NCI-H446 treated with DMSO at 0.1 percent for 48 hours (cell line): ENCODE measurements at regions not wholly inside any gene's neighbourhood (a gene's known extent, or its start where the extent isn't known, plus 50 kb on each side); places are given as distances from the start of the nearest gene placed in this dataset.

ENCODE experiments used
- DNase-seq: peaks from one replicate; lab custom pipeline; 2025; lab: John Stamatoyannopoulos, UW

DNA sequence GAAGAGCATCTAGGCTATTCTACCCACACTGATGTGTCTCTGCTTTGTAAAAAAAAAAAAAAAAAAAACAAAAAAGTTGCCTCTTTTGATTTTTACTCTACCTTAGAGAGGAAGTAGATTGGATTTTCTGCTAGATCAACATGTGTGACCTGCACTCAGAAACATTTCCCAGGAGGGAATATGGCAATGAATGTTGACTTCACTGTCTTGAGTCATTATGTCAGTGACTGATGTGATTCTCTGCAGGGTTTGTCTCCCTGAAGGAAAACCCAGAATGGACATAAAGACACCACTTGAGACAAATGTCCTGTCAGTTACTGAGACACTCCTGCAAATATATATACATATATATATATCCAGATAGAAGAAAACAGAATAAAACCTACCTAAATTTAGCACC lies 370.3 kb downstream of the BMPER start:
- no peak for DNase-seq

DNA sequence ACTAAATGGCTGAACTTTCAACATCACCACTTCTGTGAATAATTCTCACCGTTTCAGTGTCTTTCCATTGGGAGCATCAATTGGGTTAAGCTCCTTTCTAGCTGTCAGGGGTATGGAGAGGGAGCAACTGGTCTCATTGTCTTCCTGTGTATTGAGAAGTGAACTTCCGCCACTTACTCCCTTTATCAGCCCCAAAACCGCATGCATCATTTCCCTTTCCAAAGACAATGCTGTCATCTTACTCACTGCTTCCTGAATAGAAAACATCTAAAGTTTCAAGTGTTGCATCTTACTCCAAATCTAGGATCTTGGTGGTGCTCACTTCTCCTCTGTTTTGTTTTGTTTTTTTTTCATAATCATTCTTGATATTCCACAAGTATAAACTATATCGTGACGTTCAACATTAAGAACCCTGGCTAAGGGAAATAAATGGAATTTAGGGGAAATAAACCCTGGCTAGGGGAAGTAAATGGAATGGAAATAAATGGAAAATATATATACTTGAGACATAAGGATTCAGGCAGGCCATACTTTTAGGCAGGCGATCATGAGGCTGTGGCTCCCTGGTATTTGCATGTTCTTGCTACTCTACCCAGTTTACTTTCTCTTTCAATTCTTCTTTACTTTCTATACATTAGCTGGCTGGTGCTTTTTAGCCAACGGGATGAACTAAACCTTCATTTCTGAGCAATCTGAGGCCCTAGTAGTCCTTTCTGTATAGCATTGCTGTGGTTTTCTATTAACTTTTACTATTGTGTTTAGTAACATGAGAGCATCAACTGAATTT lies 371.9 kb downstream of the BMPER start:
- DNase-seq: no peak

DNA sequence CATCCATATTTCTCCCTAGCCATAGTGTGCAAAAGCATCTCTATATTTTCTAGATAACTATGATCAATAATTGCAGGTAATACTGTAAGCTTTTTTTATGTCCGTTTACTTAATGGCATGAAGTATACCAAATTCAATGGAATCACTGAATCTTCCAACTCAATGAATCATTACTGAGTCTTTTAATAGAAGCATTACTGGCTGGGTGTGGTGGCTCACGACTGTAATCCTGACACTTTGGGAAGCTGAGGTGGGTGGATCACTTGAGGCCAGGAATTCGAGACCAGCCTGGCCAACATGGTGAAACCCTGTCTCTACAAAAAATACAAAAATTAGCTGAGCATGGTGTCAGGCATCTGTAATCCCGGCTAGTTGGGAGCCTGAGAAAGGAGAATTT lies 372.5 kb downstream of the BMPER start:
- no peak for DNase-seq

DNA sequence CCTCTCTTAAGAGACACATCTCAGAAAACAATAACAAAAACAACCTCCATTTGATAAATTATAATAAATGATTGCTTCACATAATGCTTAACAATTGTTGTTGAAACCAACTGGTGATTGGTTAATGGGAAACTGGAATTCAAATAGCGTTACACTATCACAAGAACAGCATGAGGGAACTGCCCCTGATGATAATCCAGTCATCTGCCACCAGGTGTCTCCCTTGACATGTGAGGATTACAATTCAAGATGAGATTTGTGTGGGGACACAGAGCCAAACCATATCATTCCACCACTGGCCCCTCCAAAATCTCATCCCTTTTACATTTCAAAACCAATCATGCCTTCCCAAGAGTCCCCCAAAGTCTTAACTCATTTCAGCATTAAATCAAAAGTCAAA lies 375.9 kb downstream of the BMPER start:
- no peak for DNase-seq

DNA sequence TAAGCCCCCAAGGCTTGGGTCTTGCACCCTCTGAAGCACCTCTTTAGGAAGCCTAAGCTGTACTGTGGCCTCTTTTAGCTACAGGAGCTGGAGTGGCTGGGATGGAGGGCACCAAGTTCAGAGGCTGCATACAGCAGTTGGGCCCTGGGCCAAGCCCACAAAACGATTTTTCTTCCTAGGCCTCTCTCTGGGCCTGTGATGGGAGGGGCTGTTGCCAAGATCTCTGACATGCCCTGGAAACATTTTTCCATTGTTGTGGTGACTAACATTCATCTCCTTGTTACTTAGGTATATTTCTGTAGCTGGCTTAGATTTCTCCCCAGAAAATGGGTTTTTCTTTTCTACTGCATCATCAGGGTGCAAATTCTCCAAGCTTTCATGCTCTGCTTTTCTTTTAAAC lies 375.7 kb upstream of the NPSR1 start:
- DNase-seq: no peak

DNA sequence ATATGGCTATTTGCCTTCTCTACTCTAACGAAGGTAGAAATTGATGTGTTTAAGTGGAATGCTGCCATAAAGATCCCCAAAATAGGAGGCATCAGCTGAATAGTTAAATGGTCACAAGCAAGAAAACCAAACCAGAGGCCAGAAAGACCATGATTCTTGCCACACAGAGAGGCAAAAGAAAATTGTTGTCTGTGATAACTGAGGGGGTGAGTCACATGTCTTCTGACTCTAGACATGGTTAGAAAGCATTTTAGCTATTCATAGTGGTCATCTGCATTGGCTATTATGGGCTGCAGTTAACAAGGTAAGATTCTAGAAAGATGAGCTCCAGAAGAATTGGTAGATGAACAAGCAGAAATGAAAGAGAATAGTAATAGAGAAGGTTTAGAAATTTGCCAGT lies 361.4 kb upstream of the NPSR1 start:
- DNase-seq: no peak

DNA sequence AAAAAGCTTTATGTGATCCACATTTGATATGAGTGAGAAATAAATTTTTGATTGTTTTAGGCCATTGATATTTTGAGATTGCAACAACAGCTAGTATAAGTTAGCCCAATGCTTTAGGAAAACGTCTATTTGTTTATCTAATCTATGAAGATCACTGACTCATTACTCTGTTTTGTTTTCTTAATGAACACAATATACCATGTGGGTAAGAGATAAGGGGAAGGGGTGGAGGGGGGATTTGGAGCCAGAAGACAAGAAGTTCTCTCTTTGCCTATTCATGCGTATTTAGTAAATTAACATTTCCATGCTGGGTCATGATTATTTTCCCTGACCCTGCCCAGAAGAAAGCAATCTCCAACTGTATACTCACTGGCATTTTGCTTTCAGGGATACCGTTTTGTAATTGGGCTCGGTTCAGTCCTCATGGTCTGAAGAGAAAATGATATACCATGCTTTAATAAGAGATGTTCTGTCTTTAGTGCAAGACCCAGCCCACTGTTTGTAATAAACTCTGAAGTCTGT lies 359.5 kb upstream of the NPSR1 start:
- no peak for DNase-seq

DNA sequence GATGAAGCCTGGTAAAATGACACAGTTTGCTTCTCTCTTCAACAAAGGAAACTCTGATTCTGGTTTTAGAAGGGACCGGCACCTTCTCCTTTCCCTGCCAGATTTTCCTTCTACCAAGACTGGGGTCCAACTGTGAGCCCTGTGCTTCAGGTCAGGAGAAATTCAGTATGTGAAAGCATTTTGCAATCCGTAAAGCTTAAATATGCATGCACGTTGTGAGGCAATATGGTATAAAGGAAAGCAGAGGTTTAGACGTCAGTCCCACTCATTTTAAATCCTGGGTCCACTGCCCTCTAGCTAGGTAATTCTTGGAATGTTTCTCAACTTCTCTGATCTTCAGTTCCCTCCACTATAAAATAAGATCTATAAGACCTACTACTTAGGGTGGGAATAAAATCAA lies 359.0 kb upstream of the NPSR1 start:
- DNase-seq: no peak

DNA sequence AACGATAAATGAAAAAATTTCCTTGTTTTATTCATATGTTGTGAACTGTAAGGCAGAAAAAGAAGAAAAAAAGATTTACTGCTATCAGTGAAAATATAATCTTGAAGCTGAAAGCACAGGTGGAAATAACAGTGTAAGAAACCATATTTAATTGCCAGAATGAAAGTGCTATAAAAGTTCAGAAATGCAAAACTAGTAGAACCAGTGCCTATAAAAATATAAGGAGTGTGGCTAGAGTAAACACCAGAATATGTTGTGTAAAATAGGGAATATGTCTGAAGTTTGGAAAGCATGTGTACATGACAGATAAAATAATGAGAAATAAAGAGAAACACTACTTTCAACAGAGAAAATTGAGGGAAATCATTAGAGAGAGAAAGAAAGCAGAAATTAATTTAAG lies 350.5 kb upstream of the NPSR1 start:
- no peak for DNase-seq

DNA sequence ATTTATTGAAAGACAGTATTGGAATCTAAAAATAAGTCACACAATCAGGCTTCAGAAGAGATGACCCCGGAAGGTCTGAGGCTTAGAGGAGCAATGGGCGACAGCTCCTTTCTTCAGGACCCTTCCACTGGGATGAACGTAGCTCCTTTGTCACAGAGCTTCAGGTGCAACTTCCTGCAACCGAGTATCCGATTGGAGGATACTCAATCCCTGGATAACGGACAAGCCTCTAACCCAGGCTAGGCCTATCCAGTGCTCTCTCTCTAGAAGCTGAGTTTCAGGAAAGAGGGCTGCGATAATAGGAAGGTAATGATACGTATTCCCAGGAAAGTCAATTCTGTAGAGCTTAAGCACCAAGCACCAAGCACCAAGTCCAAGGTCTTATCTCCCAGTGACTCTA lies 349.4 kb upstream of the NPSR1 start:
- DNase-seq: no peak

DNA sequence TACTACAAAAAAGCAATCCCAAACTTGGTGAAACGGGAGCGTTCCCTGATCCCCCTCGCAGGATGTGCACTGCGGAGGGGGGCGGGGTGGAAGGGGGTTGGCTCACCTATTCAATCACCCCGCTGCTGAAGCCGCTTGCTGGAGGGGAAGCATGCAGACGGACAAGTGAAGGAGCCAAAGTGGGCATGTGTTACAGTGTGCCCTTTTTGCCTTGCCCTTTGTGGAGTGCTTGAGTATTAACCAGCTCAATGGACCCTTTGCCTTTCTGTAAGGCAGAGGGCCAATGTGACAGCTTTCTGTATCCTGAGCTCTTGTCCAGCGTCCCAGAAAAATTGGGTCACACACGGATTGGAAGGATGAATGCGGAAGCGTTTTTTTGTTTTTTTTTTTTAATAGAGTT lies 348.9 kb upstream of the NPSR1 start:
- no peak for DNase-seq

DNA sequence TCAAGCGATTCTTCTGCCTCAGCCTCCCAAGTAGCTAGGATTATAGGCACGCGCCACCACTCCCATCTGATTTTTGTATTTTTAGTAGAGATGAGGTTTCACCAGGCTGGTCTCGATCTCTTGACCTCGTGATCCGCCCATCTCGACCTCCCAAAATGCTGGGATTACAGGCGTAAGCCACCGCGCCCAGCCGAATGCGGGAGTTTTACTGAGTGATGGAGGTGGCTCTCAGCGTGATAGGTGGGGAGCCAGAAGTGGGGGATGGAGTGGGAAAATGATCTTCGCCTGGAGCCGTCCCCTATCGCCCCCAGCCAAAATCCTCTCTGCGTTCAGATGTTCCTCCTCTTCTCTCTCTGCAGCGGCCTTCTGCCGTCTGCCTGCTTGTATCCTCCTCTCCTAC lies 348.4 kb upstream of the NPSR1 start:
- DNase-seq: no peak

DNA sequence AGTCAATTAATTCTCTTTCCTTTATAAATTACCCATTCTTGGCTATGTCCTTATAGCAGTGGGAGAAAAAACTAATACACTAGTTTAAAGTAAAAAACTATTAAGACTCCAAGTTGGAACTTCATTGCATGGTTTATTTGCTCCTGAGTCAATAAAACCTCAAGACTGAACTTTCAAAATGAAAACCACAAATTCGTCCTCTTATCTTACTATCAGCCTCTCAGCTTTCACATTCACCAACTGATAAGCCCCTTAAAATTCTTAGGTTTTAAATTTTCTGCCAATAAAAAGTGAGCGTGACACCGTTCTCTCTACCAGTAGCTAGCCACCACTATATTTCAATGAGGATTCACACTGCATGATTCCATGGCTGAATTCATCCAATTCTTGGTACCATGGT lies 346.4 kb upstream of the NPSR1 start:
- no peak for DNase-seq

DNA sequence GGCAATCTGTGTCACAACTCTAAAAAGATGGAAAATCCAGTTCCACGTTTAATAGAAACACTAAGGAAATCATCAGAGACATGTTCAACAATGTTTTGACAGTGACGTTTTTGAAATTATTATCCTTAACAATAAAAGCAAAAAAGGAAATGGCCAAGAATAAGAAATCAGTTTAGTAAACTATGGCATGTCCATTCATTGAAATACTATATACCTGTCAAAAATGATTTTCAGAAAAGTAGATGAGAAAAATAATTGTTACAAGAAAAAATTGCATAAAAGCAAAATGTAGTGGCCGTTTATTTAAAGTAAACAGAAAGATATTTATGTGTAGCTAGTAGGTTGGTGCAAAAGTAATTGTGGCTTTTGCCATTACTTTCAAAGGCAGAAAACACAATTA lies 345.4 kb upstream of the NPSR1 start:
- DNase-seq: no peak

DNA sequence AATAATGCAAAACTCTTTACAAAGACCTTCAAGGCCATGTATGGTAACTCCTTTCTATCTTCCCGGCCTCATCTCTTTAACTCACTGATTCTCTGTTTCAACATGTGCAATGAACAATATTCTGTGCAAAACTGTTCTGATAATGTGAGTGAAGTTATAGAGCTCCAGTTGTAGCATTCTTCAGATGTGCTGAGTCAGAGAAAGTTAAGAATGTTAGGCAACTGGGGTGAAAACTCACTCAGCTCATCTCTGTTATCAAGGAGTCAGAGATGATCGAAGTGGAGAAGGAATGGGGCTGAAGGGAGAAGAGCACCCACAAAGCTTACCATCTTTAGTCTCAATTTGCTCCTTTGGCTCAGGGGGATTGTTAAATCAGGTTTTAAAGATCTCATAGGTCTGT lies 344.7 kb upstream of the NPSR1 start:
- DNase-seq: no peak

DNA sequence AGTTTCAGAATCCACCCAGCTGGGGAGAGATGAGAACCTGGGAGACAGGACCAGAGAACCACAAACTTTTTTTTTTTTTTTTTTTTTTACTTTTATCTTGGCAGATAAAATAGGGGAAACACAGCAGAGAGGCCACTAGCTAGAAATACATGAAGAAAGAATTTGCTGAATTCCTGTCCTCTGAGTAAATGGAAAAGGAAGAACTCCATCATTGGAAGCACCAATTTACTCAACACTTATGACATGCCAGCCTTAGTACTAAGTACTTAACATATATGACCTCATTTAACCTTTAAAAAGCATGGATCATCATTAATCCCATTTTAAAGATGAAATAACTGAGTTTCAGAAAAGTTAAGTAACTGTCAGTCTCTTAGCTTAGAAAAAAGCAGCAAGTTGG lies 343.0 kb upstream of the NPSR1 start:
- no peak for DNase-seq

DNA sequence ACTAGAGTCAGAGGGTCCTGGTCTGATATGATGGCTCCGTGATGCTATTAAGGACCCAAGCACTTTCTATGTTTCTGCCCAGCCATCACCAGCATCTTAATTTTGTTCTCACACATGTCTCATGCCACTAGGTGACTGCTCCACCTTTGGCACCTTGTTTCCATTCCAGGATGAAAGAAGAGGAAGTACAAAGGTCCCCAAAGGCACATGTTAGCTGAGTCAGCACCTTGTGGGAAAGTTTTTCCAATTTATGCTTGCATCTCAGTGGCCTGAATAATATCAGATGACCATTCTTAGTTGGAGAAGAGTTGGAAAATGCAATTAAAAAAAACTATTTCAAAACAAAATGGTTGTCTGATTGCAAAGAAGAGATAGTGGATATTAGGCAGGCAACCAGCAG lies 341.0 kb upstream of the NPSR1 start:
- DNase-seq: no peak

DNA sequence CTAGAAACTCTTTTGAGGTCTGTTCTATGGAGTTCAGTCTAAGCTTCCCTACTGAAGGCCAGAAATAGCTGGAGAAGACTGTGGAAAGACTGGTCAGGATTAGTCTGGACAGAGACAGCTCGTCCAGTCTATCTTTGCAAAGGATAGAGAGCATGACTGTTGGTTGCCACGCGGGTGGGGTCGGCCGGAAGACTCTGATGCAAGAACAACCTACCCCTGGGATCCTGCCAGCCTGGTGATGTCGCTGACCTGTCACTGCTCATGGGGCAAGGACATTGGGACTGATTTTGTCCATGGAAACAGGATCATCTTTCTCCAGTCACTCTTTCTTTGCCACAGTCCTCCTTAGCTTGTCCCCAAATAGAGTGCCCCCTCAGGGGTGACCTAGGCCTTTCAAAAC lies 337.6 kb upstream of the NPSR1 start:
- DNase-seq: no peak

DNA sequence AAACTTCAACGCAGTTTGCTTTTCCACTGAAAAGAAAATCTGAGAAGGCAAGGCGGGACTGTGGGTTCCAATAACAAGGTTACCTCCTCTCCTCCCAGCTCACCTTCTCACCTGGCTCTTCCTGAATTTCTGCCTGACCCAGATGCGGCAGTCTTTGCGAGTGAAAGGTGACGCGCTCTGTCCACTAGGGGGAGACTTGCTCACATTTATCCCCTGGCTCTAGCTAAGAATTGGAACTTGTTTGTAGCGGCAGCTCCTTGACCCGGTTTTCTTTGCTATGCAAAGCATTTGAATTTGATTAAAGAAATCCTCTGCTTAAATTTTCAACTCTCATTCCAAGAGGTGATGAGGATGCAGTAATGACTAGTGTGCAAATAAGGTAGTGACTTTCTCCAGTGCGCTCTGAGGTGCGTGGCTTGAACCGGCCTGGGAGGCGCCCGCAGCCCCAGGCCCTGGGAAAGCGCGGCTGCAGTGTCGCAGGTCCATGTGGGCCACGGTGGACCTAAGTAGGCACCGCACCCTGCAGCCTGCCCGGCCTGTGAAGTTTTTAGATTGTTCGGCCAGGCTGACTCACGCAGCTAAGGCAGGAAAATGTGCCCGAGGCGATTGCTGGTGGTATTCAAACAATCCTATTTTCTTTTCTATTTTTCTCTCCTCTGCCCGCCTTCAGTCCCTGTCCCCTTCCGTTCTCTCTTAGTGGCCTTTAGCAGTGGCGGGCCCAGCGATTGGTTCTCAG lies 336.9 kb upstream of the NPSR1 start:
- peak; percentile 3 for DNase-seq

DNA sequence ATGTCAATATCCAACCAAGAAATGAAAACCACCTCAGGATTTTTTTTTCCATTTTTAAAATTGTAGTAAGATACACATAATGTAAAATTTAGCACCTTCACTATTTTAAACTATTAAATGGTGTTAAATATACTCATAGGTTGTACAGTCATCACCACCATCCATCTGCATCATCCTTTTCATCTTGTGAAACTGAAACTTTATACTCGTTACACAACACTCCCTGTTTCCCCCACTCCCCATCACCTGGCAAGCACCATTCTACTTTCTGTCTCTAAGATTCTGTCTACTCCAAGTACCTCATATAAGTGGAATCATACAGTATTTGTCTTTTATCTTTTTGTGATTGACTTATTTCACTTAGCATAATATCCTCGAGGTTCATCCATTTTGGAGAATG lies 335.2 kb upstream of the NPSR1 start:
- DNase-seq: no peak

DNA sequence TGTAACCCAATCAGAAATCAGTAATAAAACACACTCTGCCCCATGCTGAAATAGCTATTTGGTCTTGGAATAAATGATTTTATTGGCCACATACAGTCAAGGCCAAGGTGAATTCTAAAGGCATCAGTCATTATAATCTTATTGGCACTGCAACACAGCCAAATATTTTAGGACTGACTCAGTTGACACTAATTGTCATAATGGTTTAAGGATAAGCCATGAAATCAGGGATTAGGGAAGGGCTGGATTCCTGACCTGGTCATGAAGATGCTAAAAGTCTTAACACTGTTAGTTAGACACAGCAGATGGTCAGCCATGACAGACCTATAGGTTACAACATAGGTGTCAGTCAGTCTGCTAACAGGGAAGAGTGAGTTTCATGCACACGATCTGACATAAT lies 330.3 kb upstream of the NPSR1 start:
- no peak for DNase-seq

DNA sequence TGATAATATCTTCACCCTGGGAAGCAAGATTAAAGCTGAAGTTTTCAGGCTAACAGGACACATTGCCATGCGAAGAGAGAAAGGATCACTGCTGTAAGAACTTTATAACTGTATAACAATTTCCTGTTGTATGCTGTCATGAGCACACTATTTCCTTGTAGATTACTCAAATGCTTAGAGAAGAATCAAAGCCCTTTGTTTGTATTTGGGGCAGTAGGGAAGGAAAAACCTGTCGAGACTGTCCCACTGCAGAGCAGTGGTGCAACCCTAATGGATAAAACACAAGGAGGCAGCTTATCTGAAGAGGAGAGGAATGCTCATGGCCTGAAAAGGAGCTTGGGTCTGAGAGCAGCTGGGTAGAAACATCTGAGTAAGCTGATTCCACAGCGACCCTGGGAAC lies 327.7 kb upstream of the NPSR1 start:
- DNase-seq: no peak

DNA sequence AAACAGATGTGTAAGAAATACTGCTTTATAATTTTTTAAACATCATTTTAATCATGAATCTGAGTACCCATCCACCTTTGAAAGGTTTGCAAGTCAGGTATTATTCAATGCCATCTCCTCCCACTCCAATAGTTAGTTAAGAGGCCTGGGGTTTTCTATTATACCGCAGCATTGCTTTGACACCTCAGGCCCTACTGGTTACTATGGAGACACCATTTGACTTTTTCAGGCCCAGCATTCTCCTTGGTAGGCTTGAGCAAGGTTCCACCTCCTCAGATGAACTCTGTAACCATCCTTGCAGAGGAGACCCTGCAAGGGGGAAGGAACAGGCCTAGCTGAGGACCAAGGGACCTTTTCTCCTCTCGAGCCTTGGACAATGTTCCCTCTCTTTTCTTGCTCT lies 326.9 kb upstream of the NPSR1 start:
- DNase-seq: no peak

DNA sequence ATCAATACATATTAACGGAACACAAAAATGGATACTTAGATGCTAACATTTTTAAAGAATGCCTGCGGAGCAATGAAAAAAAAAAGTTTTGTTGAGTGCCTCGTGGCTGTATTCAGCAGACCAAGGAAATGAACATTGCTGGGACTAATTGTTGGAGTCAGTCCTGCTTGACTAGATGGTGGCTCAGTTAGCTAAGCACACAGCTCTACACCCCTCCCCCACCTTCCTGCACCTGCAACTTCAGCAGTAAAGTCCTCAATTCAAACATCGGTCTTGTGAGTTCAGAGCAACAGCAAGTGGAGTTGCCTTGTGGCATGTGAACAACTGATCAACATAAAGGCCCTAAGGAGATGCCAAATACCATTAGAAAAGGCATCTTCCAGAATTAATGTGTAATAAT lies 326.0 kb upstream of the NPSR1 start:
- no peak for DNase-seq
